Keratinocyte (primary cell): ENCODE measurements at regions not wholly inside any gene's neighbourhood (a gene's known extent, or its start where the extent isn't known, plus 50 kb on each side); places are given as distances from the start of the nearest gene placed in this dataset.

Experiments
- DNase-seq: peaks from one replicate; pipeline ENCODE4 v3.0.0-alpha.2; 2011; ENCODE audit warnings: low read depth, missing footprints, low spot score
- FAIRE-seq: peaks from 2 replicates; lab custom pipeline; 2011; peaks lifted over from hg19 to GRCh38; lab: Jason Lieb, UNC
- H2AFZ ChIP-seq: 2 replicates; pipeline ENCODE4 v1.6.0; 2012; ENCODE audit warnings: low read length, control low read depth, inconsistent platforms; ENCODE audit not compliant: control insufficient read depth
- H3K27ac ChIP-seq: 2 replicates; pipeline ENCODE4 v1.5.1; 2011; ENCODE audit warnings: low read length; ENCODE audit not compliant: control insufficient read depth, insufficient read depth
- H3K27me3 ChIP-seq: 3 replicates; pipeline ENCODE4 v1.6.0; 2011; ENCODE audit warnings: low read length; ENCODE audit not compliant: control insufficient read depth, insufficient read depth; ENCODE audit errors: extremely low read depth
- H3K36me3 ChIP-seq, 2 experiments: 2 replicates in 1 of 2; 3 replicates in 1 of 2; pipeline ENCODE4 v1.5.1; 2011; ENCODE audit warnings: low read length in 2 of 2, mild to moderate bottlenecking in 1 of 2; ENCODE audit not compliant: control insufficient read depth in 2 of 2, insufficient read depth in 2 of 2; ENCODE audit errors: extremely low read depth in 1 of 2
- H3K4me1 ChIP-seq: 3 replicates; pipeline ENCODE4 v1.5.1; 2011; ENCODE audit warnings: low read length; ENCODE audit not compliant: control insufficient read depth, insufficient read depth; ENCODE audit errors: extremely low read depth
- H3K4me2 ChIP-seq: 3 replicates; pipeline ENCODE4 v1.6.0; 2011; ENCODE audit warnings: low read depth, low read length; ENCODE audit not compliant: control insufficient read depth, insufficient read depth; ENCODE audit errors: extremely low read depth
- H3K4me3 ChIP-seq, 3 experiments: fragments of 200-600 bp in 1 of 3; sonication (generic) in 1 of 3; 2 replicates in 2 of 3; 3 replicates in 1 of 3; pipeline ENCODE4 v1.5.1; 2011 to 2016; ENCODE audit warnings: low read length in 3 of 3, mild to moderate bottlenecking in 3 of 3, control low read depth in 2 of 3, inconsistent platforms in 1 of 3, low read depth in 1 of 3, mixed read lengths in 1 of 3, mixed run types in 1 of 3, moderate library complexity in 1 of 3; ENCODE audit not compliant: control insufficient read depth in 2 of 3, insufficient read depth in 2 of 3; ENCODE audit errors: extremely low read depth in 1 of 3
- H3K79me2 ChIP-seq: 2 replicates; pipeline ENCODE4 v1.6.0; 2012; ENCODE audit warnings: low read length; ENCODE audit not compliant: control insufficient read depth, insufficient read depth
- H3K9ac ChIP-seq: 3 replicates; pipeline ENCODE4 v1.6.0; 2011; ENCODE audit warnings: low read length; ENCODE audit not compliant: control insufficient read depth, insufficient read depth; ENCODE audit errors: extremely low read depth
- H3K9me1 ChIP-seq: 3 replicates; pipeline ENCODE4 v1.6.0; 2011; ENCODE audit warnings: low read length; ENCODE audit not compliant: control insufficient read depth, insufficient read depth; ENCODE audit errors: extremely low read depth
- H3K9me3 ChIP-seq: 2 replicates; pipeline ENCODE4 v1.5.1; 2012; ENCODE audit warnings: low read depth, low read length; ENCODE audit not compliant: control insufficient read depth
- H4K20me1 ChIP-seq: 3 replicates; pipeline ENCODE4 v1.6.0; 2011; ENCODE audit warnings: low read length; ENCODE audit not compliant: control insufficient read depth, insufficient read depth; ENCODE audit errors: extremely low read depth
- CTCF ChIP-seq, 3 experiments: IDR thresholded peaks in 1 of 3; conservative IDR thresholded peaks in 1 of 3; optimal IDR thresholded peaks in 1 of 3; 2 replicates in 2 of 3; 3 replicates in 1 of 3; pipeline versions ENCODE3 to v1.5.1; 2011; ENCODE audit warnings: low read length in 3 of 3, mild to moderate bottlenecking in 3 of 3, moderate library complexity in 2 of 3, control low read depth in 1 of 3, inconsistent platforms in 1 of 3; ENCODE audit not compliant: insufficient read depth in 2 of 3; ENCODE audit errors: extremely low read depth in 1 of 3
- EZH2 ChIP-seq: IDR thresholded peaks from one replicate; pipeline ENCODE4 v1.6.1; 2012; ENCODE audit warnings: inconsistent platforms, mild to moderate bottlenecking, low read length, moderate library complexity
- dilution Hi-C: fragments of 300-500 bp; cut with MboI; formaldehyde crosslinking; loops from one replicate; pipeline ENCODE4 v1.7.0; 2020; ENCODE audit warnings: low sequenced_read_pairs; ENCODE audit not compliant: extremely low pct_ligation_motif_present

- Histone ChIP-seq H3K4me2 (no peak overlapping the region), H3K9ac (no peak overlapping the region), H3K27ac (no peak overlapping the region), H3K9me3 (peaks cover 27% of the 10 kb centered on the region), H3K79me2 (no peaks in the 10 kb centered on the region), H4K20me1 (no peaks in the 10 kb centered on the region), H3K9me1 (no peaks in the 10 kb centered on the region), H2AFZ (no peak overlapping the region), H3K36me3 (no peaks in the 10 kb centered on the region), H3K4me3 (no peak overlapping the region), H3K4me1 (no peaks in the 10 kb centered on the region), H3K27me3 (no peaks in the 10 kb centered on the region)
- dilution Hi-C loops = no loop called here
- FAIRE-seq (no peak), DNase-seq (no peak)
- no peak for TF ChIP-seq EZH2
These were observed 623.6 kb downstream of the BRD1 start for GRCh38 chr22:49203859-49204598.

GRCh38 chr22:49203091-49203858, 624.4 kb downstream of the BRD1 start:
- H3K9ac ChIP-seq = no peak overlapping the region

More at GRCh38 chr22:49203091-49203858, 624.4 kb downstream of the BRD1 start:
- H3K27me3 ChIP-seq = no peaks in the 10 kb centered on the region
- H3K4me3 ChIP-seq = no peak overlapping the region
- H3K27ac ChIP-seq = no peak overlapping the region
- H3K4me2 ChIP-seq = no peak overlapping the region
- no peaks in the 10 kb centered on the region for H4K20me1 ChIP-seq
- H3K9me1 ChIP-seq = no peaks in the 10 kb centered on the region
- H3K36me3 ChIP-seq = no peaks in the 10 kb centered on the region
- peaks cover 27% of the 10 kb centered on the region for H3K9me3 ChIP-seq
- no peak for DNase-seq
- no peak for FAIRE-seq
- no peaks in the 10 kb centered on the region for H3K4me1 ChIP-seq
- no peak for TF ChIP-seq CTCF (optimal IDR thresholded peaks at IDR 0.05 in 1 of 3, IDR thresholded peaks at IDR 0.05 in 1 of 3, conservative IDR thresholded peaks at IDR 0.05 in 1 of 3; ENCODE audit: extremely low read depth in 1 of 3, insufficient read depth in 2 of 3, low read length in 3 of 3)
- TF ChIP-seq EZH2 = no peak
- dilution Hi-C loops = no loop called here
- no peaks in the 10 kb centered on the region for H3K79me2 ChIP-seq
- no peak overlapping the region for H2AFZ ChIP-seq
